Suprapubic skin (tissue), 4 donors: ENCODE measurements at regions not wholly inside any gene's neighbourhood (a gene's known extent, or its start where the extent isn't known, plus 50 kb on each side); places are given as distances from the start of the nearest gene placed in this dataset.

ENCODE experiments used
- EP300 ChIP-seq: sonication (generic); formaldehyde crosslinking; IDR thresholded peaks from one replicate; pipeline ENCODE4 v1.6.1; 2017; ENCODE audit warnings: antibody characterized with exemption
- POLR2A ChIP-seq, 2 donors: fragments of 450-650 bp; IDR thresholded peaks; one replicate each; pipeline ENCODE4 v1.6.1; 2017; ENCODE audit warnings: antibody characterized with exemption in 2 of 2, mild to moderate bottlenecking in 2 of 2, moderate library complexity in 2 of 2
- POLR2AphosphoS5 ChIP-seq, 3 donors: sonication (generic); formaldehyde crosslinking; IDR thresholded peaks; one replicate each; pipeline ENCODE4 v1.6.1; 2017; ENCODE audit warnings: antibody characterized with exemption in 3 of 3
- TF ChIP-seq, protein P1 (sequence below), 2 donors: fragments of 200-600 bp in 1 of 2; fragments of 450-650 bp in 1 of 2; sonication (generic) in 1 of 2; IDR thresholded peaks; one replicate each; pipeline ENCODE4 v1.5.1; 2016 to 2019; ENCODE audit warnings: antibody characterized with exemption in 2 of 2, mild to moderate bottlenecking in 1 of 2, moderate library complexity in 1 of 2

GRCh38 chr5:153937661-153938060 is 101.0 kb downstream of the FAM114A2 start:
- TF ChIP-seq, protein P1, sequence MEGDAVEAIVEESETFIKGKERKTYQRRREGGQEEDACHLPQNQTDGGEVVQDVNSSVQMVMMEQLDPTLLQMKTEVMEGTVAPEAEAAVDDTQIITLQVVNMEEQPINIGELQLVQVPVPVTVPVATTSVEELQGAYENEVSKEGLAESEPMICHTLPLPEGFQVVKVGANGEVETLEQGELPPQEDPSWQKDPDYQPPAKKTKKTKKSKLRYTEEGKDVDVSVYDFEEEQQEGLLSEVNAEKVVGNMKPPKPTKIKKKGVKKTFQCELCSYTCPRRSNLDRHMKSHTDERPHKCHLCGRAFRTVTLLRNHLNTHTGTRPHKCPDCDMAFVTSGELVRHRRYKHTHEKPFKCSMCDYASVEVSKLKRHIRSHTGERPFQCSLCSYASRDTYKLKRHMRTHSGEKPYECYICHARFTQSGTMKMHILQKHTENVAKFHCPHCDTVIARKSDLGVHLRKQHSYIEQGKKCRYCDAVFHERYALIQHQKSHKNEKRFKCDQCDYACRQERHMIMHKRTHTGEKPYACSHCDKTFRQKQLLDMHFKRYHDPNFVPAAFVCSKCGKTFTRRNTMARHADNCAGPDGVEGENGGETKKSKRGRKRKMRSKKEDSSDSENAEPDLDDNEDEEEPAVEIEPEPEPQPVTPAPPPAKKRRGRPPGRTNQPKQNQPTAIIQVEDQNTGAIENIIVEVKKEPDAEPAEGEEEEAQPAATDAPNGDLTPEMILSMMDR (IDR thresholded peaks at IDR 0.05): no peak
- no peak for TF ChIP-seq POLR2A (IDR thresholded peaks at IDR 0.05)
- TF ChIP-seq EP300: no peak
- no peak for TF ChIP-seq POLR2AphosphoS5 (IDR thresholded peaks at IDR 0.05)
